HG03565 (cell line): ENCODE measurements at regions not wholly inside any gene's neighbourhood (a gene's known extent, or its start where the extent isn't known, plus 50 kb on each side); places are given as distances from the start of the nearest gene placed in this dataset.
"Not testable (repeated sequence)": the region's sequence is repeated elsewhere in the genome, so short reads cannot be mapped to it uniquely, and the experiment has no call there.

Experiments
- ATAC-seq: cut with Tn5 transposase; IDR thresholded peaks from one replicate; pipeline ENCODE4 v1.9.1; 2021; ENCODE audit warnings: mild to moderate bottlenecking, moderate library complexity; ENCODE audit not compliant: unreplicated experiment

DNA sequence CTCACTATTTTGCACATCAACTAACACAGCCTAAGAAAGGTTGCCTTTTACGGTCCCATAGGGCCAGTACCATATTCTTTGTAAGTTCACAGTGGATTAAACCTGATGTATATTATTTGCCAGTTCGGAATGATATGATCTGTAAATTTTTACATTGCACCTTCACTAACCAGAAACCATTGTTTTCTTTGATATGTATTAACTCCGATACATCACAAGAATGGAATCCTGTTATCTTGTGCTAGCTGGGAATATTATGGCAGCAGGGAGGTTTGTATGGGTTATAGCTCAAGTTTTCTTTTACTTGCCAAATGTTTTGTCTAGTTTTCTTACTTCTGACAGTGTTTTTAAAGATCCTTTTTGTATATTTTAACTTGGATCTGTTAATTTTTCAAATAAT is 51.4 kb upstream of the S1PR1 start:
- no peak for ATAC-seq

GRCh38 chr1:101183388-101183699 is 53.5 kb upstream of the S1PR1 start:
- ATAC-seq: no peak

DNA sequence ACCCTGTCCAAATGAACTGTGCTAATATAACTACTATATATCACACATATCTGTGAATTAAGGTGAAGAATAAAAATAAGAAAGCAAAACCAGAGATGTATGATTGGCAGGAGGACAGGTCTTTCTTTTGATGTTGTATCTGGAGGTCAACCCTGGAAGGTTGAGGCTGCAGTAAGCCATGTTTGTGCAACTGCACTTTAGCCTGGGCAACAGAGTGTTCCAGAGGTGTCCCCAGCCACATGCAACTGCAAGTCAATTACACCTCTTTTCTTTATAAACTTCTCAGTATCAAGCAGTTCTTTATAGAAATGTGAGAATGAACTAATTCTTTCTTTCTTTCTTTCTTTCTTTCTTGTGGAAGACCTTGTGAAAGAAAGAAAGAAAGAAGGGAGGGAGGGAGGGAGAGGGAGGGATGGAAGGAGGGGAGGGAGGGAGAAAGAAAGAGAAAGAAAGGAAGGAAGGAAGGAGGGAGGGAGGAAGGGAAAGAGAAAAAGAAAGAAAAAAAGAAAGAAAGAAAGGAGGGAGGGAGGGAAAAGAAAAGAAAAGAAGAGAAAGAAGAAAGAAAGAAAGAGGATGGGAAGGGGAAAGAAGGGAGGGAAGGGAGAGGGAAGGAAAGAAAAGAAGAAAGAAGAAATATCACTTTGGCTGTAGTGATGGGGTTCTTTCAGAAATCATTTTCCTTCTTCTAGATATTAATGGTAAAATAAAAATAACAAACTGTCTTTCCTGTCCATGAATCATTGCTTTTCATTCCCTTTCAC is 54.0 kb upstream of the S1PR1 start:
- no peak for ATAC-seq

DNA sequence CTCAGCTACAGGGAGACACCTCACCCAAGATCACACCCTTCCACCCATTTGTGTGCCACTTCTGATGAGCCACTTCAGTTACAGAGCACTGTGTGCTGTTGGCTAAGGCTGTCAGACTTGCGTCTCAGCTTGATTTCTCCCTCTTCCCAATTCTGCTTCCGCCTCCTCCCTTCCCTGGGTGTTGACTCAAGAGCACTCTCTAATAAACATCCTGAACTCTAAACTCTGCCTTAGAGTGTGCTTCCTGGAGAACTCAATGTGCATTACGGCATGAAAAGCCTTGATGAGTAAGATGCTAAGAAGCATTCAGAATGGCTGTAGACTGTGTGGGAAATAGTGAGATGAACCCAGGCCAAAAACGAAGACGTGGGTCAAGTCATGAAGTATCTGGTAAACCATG is 54.9 kb upstream of the S1PR1 start:
- no peak for ATAC-seq

- peak; percentile 90 for ATAC-seq
Observed at GRCh38 chr1:101178688-101179491, 57.9 kb upstream of the S1PR1 start.

- ATAC-seq: no peak
Observed at GRCh38 chr1:101178341-101178687, 58.5 kb upstream of the S1PR1 start.

- ATAC-seq: no peak
Observed at GRCh38 chr1:101175886-101176285, 60.9 kb upstream of the S1PR1 start.

DNA sequence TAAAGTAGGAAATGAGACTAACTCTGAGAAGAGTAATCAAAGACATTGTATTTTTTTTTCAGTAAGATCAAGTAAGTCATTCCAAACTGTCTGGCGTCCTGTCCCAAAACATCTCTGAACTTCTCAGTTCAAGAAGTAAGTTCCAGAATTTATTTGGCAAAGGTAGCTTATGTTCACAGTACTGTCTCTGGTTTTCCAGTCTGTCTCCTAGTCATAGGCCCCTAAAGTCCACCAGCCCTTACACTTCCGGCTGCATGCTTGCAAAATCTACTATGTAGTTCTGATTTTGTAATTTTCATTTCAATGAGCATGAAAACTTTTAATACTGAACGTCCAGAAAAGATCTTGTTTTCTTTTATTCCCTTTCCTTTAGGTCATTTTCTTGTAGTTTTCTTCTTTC is 61.4 kb upstream of the S1PR1 start:
- no peak for ATAC-seq

DNA sequence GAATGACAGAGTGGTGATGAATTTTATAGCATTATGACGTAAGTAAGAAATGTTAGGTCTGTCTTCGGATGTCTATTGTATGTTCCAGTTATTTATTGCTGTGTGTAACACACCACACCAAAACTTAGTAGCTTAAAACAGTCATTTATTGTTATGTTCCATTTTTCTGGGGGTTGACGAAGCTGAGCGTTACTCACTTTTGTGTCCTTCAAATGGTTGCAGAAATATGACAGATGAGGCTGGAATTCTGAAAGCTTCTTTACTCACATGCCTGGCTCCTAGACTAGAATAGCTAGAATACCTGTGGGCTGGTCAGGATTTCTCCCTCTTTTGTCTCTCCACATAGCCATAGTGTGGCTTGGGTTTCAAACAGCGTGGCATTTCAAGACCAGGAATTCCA is 62.1 kb upstream of the S1PR1 start:
- ATAC-seq: no peak

DNA sequence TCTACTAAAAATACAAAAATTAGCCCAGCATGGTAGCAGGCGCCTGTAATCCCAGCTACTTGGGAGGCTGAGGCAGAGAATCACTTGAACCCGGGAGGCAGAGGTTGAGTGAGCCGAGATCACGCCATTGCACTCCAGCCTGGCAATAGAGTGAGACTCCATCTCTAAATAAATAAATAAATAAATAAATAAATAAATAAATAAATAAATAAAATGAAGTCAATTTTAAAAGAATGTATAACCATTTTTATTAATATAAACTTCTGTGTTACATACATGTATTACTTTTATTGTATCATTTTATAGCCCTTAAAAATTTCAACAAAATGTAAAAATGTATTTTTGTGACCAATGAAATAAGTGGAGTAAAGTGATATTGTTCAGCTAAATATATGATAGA is 62.5 kb upstream of the S1PR1 start:
- ATAC-seq: not testable (repeated sequence)

DNA sequence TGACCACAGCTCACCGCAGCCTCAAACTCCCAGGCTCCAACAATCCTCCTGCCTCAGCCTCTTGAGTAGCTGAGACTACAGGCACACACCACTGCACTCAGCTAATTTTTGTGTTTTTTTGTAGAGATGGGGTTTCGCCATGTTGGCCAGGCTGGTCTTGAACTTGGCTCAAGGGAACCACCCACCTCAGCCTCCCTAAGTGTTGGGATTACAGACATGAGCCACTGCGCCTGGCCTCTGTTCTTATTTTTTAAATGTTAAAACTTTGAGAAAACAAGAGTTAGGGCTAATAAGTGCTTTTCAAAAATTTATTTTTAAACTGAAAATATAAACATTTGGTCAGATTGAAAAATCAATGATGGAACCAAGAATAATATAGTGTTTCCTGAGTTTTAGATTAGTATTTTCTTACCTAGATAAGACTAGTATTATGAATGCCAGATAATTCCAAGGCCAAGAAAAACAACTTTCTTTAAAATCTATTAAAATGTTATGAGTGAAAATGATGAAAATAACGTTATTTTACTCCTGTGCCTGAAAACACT is 66.2 kb upstream of the S1PR1 start:
- ATAC-seq: no peak

DNA sequence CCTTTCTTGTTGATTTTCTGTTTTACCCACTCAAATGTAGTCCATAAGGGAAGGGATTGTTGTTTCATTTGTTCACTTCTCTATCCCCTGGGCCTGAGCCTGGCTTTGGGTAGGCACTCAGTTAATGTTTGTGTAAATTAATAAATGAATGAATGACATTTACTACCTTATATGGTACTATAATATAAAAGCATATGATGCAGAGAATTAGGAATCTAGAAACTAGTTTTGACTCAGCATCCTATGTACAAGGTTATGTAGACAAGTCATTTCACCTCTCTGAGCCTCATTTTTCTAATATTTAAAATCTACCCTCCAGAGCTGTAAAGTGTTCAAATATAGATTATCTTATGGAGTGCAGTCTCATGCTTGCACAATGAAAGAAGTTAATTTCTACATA is 68.9 kb upstream of the S1PR1 start:
- peak; percentile 75 for ATAC-seq

DNA sequence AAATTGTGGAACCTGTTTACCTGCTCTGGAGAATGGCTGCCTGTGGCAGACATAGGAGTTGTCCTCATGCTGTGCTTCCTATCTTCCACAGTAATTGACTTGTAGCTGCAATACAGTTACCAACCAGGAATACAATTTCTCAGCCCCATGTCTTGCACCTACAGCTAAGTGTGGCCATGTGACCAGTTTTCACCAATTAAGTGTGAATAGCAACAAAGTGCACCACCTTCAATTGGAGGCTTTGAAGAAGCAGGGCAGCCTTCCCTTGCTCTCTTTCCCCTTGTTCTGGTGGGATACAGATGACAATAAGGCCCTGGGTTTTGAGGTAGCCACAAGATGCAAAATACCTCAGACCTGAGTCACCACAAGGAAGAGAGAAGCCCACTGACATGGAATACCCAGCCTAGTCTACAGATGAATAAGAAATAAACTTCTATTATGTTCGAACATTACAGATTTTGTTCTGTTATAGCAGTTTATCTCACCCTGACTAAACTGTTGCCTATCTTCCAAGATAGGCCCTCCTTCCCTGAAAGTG is 70.2 kb upstream of the S1PR1 start:
- ATAC-seq: no peak

DNA sequence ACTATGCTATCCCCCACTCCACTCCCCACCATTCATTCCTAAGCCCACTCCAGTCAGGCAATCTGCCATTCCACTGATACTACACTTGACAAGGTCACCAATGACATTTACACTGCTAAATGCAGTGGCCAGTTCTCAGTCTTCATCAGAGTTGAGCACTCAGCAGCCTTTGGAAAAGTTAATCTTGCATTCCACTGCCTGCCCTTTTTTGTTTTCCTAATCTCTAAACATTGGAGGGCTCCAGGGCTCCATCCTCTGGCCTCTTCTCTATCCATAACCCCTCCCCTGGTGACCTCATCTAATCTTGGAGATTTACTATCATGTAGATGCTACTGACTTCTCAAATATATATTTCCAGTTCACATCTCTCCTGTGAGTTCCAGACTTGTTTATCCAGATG is 70.9 kb upstream of the S1PR1 start:
- no peak for ATAC-seq

DNA sequence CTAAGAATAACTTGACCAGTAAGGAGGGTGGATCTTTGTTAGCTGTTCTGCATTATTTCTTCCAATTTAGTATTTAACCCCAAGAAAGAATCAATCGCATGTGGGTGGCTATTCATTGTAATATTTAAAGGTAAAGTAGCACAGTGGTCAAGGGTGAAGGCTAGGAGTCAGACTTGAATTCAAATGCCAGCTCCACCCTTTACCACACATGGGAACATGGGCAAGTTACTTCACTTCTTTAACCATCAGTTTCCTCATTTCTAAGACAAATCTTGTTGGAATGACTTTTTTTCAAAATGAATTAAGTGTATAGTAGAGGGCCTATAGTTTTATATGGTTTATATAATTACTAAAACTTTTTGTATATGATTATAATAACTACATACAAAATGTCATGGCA is 71.3 kb upstream of the S1PR1 start:
- ATAC-seq: no peak

DNA sequence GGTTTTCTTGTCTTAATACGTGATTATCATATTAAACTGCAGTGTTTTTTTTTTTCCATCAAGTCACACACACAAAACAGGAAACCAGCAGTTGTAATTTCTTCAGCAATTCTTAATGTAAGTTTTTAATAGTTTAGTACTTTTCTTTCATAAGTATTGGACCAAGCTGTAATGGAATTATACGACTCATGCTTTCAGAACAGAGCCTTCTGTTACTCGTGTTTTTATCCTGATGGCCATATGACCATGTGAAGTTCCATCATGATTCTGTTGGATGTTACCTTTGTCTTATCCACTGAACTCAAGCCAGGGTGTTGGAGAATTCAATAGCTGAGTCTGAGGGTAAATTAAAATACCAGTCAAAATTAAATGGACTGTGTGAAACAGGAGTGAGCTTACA is 72.0 kb upstream of the S1PR1 start:
- ATAC-seq: no peak

- no peak for ATAC-seq
Observed at GRCh38 chr1:101162736-101163735, 73.8 kb upstream of the S1PR1 start.

DNA sequence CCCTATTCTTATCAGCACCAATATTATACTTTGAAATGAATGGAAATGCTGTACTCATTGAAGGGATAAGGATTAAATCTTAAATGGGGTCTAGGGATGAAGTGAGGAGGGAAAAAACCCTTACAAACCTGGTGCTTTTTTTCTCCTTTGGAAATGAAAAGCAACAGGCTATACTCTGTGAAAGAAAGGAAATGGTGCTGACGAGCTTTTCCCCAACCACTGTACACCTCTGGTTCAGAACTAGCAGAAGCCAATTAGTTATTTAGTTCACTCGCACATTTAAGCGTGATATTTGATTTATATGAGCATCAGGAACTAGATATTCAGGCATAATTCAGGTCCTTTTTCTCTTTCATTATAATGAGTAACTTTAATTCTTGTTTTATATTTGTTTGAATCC is 74.5 kb upstream of the S1PR1 start:
- no peak for ATAC-seq

DNA sequence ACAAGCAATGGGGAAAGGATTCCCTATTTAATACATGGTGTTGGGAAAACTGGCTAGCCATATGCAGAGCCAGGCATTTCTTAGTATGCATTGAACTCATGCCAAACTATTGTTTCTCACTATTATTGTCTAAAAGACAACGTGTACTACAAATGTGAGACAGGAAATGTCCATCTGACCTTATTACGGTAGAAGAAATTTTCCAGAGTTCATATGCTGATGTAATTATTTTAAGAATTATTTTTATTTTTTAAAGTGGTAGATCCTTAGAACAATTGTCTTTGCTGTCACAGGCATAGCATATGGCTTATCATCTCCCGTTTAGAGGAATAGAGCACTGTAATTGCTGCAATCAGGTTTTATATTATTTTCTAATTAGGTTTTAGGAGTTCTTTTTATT is 75.2 kb upstream of the S1PR1 start:
- no peak for ATAC-seq

DNA sequence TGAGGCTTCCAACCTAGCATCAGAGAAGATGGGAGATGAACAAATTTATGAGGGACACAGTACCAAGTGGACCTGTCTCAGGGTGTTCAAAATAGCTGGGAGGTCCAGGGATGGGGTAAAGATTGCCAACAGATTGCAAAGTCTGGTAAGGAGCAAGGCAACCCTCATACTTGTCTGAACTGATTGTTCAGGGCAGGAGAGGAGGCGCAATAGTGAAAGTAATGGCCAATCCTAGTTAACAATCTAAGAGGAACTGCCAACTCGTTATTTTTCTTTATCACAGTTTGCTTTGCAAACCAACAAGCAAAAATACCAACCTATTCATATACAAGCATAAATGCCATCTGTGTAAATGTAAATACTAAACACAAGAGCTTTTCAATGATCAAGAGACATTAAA is 78.4 kb upstream of the S1PR1 start:
- no peak for ATAC-seq

GRCh38 chr1:101154547-101154946 is 82.3 kb upstream of the S1PR1 start:
- ATAC-seq: no peak
